Panc1 (cell line): ENCODE measurements at regions not wholly inside any gene's neighbourhood (a gene's known extent, or its start where the extent isn't known, plus 50 kb on each side); places are given as distances from the start of the nearest gene placed in this dataset.

Source experiments
- POLR2AphosphoS5 ChIP-seq: IDR thresholded peaks from 2 replicates; pipeline ENCODE4 v1.6.1; 2012; ENCODE audit warnings: mild to moderate bottlenecking, low read depth, low read length, moderate library complexity
- SIN3A ChIP-seq: IDR thresholded peaks from 2 replicates; pipeline ENCODE4 v1.6.1; 2012; ENCODE audit warnings: low read depth, mild to moderate bottlenecking, low read length, moderate library complexity, borderline replicate concordance; ENCODE audit not compliant: insufficient read depth
- TF ChIP-seq, protein P1 (sequence below): fragments of 450-650 bp; IDR thresholded peaks from 2 replicates; pipeline ENCODE4 v1.5.1; 2017; ENCODE audit warnings: mild to moderate bottlenecking
- TF ChIP-seq, protein P2 (sequence below), 2 experiments: IDR thresholded peaks; 2 replicates each; pipeline ENCODE4 v1.6.1; 2011 to 2012; ENCODE audit warnings: low read depth in 2 of 2, control low read depth in 1 of 2, low read length in 1 of 2, mild to moderate bottlenecking in 1 of 2, moderate library complexity in 1 of 2; ENCODE audit not compliant: insufficient read depth in 1 of 2

DNA sequence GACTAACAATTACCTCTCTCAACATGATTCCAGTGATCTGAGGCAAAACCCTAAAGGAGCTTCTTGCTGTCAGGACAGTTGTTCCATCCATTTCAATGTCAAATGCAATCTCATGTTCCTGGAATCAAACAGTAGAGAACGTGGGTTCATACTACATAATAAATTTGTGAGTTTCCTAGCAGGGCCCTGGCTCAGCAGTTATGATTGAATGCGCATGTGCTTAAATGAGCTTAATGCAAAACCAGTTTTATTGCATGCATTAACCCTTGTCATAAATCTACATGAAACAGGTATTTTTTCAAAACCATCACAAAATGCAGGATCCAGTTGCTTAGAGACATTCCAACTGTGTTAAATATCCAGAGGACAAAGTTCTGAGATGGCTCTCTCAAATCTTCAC lies 225.4 kb upstream of the TMEM72 start:
- TF ChIP-seq, protein P1, sequence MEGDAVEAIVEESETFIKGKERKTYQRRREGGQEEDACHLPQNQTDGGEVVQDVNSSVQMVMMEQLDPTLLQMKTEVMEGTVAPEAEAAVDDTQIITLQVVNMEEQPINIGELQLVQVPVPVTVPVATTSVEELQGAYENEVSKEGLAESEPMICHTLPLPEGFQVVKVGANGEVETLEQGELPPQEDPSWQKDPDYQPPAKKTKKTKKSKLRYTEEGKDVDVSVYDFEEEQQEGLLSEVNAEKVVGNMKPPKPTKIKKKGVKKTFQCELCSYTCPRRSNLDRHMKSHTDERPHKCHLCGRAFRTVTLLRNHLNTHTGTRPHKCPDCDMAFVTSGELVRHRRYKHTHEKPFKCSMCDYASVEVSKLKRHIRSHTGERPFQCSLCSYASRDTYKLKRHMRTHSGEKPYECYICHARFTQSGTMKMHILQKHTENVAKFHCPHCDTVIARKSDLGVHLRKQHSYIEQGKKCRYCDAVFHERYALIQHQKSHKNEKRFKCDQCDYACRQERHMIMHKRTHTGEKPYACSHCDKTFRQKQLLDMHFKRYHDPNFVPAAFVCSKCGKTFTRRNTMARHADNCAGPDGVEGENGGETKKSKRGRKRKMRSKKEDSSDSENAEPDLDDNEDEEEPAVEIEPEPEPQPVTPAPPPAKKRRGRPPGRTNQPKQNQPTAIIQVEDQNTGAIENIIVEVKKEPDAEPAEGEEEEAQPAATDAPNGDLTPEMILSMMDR, result no peak
- TF ChIP-seq, protein P2, sequence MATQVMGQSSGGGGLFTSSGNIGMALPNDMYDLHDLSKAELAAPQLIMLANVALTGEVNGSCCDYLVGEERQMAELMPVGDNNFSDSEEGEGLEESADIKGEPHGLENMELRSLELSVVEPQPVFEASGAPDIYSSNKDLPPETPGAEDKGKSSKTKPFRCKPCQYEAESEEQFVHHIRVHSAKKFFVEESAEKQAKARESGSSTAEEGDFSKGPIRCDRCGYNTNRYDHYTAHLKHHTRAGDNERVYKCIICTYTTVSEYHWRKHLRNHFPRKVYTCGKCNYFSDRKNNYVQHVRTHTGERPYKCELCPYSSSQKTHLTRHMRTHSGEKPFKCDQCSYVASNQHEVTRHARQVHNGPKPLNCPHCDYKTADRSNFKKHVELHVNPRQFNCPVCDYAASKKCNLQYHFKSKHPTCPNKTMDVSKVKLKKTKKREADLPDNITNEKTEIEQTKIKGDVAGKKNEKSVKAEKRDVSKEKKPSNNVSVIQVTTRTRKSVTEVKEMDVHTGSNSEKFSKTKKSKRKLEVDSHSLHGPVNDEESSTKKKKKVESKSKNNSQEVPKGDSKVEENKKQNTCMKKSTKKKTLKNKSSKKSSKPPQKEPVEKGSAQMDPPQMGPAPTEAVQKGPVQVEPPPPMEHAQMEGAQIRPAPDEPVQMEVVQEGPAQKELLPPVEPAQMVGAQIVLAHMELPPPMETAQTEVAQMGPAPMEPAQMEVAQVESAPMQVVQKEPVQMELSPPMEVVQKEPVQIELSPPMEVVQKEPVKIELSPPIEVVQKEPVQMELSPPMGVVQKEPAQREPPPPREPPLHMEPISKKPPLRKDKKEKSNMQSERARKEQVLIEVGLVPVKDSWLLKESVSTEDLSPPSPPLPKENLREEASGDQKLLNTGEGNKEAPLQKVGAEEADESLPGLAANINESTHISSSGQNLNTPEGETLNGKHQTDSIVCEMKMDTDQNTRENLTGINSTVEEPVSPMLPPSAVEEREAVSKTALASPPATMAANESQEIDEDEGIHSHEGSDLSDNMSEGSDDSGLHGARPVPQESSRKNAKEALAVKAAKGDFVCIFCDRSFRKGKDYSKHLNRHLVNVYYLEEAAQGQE (IDR thresholded peaks at IDR 0.05; ENCODE audit: insufficient read depth in 1 of 2, low read depth in 2 of 2, low read length in 1 of 2), result no peak
- TF ChIP-seq POLR2AphosphoS5 (no peak), SIN3A (no peak)
